Thyroid gland (tissue), 4 donors: ENCODE measurements at regions not wholly inside any gene's neighbourhood (a gene's known extent, or its start where the extent isn't known, plus 50 kb on each side); places are given as distances from the start of the nearest gene placed in this dataset.

Experiments
- DNase-seq, 2 donors: peaks; one replicate each; pipeline ENCODE4 v3.0.0-alpha.2; 2019
- H3K27ac ChIP-seq, 3 donors: fragments of 200-600 bp; sonication (generic); 1 replicate in 2 of 3; 2 replicates in 1 of 3; pipeline ENCODE4 v1.5.1; 2016 to 2019; ENCODE audit warnings: mild to moderate bottlenecking in 1 of 3, moderate library complexity in 1 of 3
- H3K27me3 ChIP-seq: fragments of 200-600 bp; sonication (generic); one replicate; pipeline ENCODE4 v1.5.1; 2019
- H3K36me3 ChIP-seq, 2 donors: fragments of 200-600 bp; sonication (generic); one replicate each; pipeline ENCODE4 v1.5.1; 2016 to 2019
- H3K4me1 ChIP-seq, 2 donors: fragments of 200-600 bp; sonication (generic); one replicate each; pipeline ENCODE4 v1.5.1; 2017 to 2019
- H3K4me3 ChIP-seq, 3 donors: fragments of 200-600 bp; sonication (generic); replicated peaks in 1 of 3; 1 replicate in 2 of 3; 2 replicates in 1 of 3; pipeline ENCODE4 v1.5.1; 2016; ENCODE audit warnings: mild to moderate bottlenecking in 1 of 3
- H3K9me3 ChIP-seq: fragments of 200-600 bp; sonication (generic); one replicate; pipeline ENCODE4 v1.5.1; 2017
- CTCF ChIP-seq, 6 experiments: fragments of 200-600 bp in 3 of 6; fragments of 450-650 bp in 3 of 6; sonication (generic) in 3 of 6; IDR thresholded peaks; one replicate each; pipeline ENCODE4 v1.5.1; 2016 to 2019; ENCODE audit warnings: antibody characterized with exemption in 6 of 6, mild to moderate bottlenecking in 2 of 6, inconsistent platforms in 1 of 6, moderate library complexity in 1 of 6
- POLR2A ChIP-seq, 2 donors: fragments of 450-650 bp; IDR thresholded peaks; one replicate each; pipeline ENCODE4 v1.6.1; 2017; ENCODE audit warnings: antibody characterized with exemption in 2 of 2, mild to moderate bottlenecking in 2 of 2, moderate library complexity in 1 of 2
- WGBS, 2 donors: methylation state at CpG; one replicate each; pipeline ENCODE4 v1.1.5; 2017; 5-methylcytosine and 5-hydroxymethylcytosine counted together
- intact Hi-C: fragments of 100-400 bp; cut with DNase I; formaldehyde crosslinking; loops from one replicate; pipeline ENCODE4 v1.15.1; 2023

- intact Hi-C loops = no loop called here
- DNase-seq = no peak
- H3K36me3 ChIP-seq = no peaks in the 10 kb centered on the region
- H3K9me3 ChIP-seq = no peaks in the 10 kb centered on the region
- no peaks in the 10 kb centered on the region for H3K27me3 ChIP-seq
- no peaks in the 10 kb centered on the region for H3K4me1 ChIP-seq
- TF ChIP-seq CTCF (IDR thresholded peaks at IDR 0.05) (no peak), POLR2A (IDR thresholded peaks at IDR 0.05) (no peak)
- no peak overlapping the region for H3K27ac ChIP-seq
- no peak overlapping the region for H3K4me3 ChIP-seq
Measured at GRCh38 chr12:66877925-66878324, 199.0 kb upstream of the GRIP1 start.

- TF ChIP-seq CTCF (IDR thresholded peaks at IDR 0.05) = no peak
- no peak for TF ChIP-seq POLR2A (IDR thresholded peaks at IDR 0.05)
- no peak for DNase-seq
- Histone ChIP-seq H3K27me3 (no peaks in the 10 kb centered on the region), H3K36me3 (no peaks in the 10 kb centered on the region), H3K9me3 (no peaks in the 10 kb centered on the region), H3K4me3 (no peak overlapping the region), H3K4me1 (no peaks in the 10 kb centered on the region), H3K27ac (no peak overlapping the region)
- 69 to 81% methylated on average over 4 of the region's 4 CpGs for WGBS, 2 donors
- intact Hi-C loops = no loop called here
Measured at GRCh38 chr12:66879409-66879808, 200.5 kb upstream of the GRIP1 start.

GRCh38 chr12:66881386-66881785, 202.5 kb upstream of the GRIP1 start:
- no peak overlapping the region for H3K27ac ChIP-seq
- DNase-seq = no peak
- TF ChIP-seq POLR2A (IDR thresholded peaks at IDR 0.05) (no peak), CTCF (IDR thresholded peaks at IDR 0.05) (no peak)
- no peak overlapping the region for H3K4me3 ChIP-seq
- no peaks in the 10 kb centered on the region for H3K4me1 ChIP-seq
- intact Hi-C loops = no loop called here
- H3K36me3 ChIP-seq = no peaks in the 10 kb centered on the region
- H3K27me3 ChIP-seq = no peaks in the 10 kb centered on the region
- H3K9me3 ChIP-seq = no peaks in the 10 kb centered on the region

- H3K4me3 ChIP-seq = no peak overlapping the region
- H3K4me1 ChIP-seq = no peaks in the 10 kb centered on the region
- no peaks in the 10 kb centered on the region for H3K36me3 ChIP-seq
- H3K9me3 ChIP-seq = no peaks in the 10 kb centered on the region
- DNase-seq = no peak
- intact Hi-C loops = no loop called here
- H3K27me3 ChIP-seq = no peaks in the 10 kb centered on the region
- H3K27ac ChIP-seq = no peak overlapping the region
- TF ChIP-seq POLR2A (IDR thresholded peaks at IDR 0.05) = no peak
- TF ChIP-seq CTCF (IDR thresholded peaks at IDR 0.05) = no peak
- 71 to 73% methylated on average over 11 of the region's 11 CpGs for WGBS, 2 donors
Measured at GRCh38 chr12:66884091-66884490, 205.2 kb upstream of the GRIP1 start.

- intact Hi-C loops = no loop called here
- Histone ChIP-seq H3K4me1 (no peaks in the 10 kb centered on the region), H3K4me3 (no peak overlapping the region), H3K27ac (no peak overlapping the region), H3K27me3 (no peaks in the 10 kb centered on the region), H3K36me3 (no peaks in the 10 kb centered on the region), H3K9me3 (no peaks in the 10 kb centered on the region)
- DNase-seq = no peak
- TF ChIP-seq POLR2A (IDR thresholded peaks at IDR 0.05) = no peak
- no peak for TF ChIP-seq CTCF (IDR thresholded peaks at IDR 0.05)
- 77 to 79% methylated on average over 13 of the region's 13 CpGs for WGBS, 2 donors
Measured at GRCh38 chr12:66885115-66885875, 206.4 kb upstream of the GRIP1 start.
